NOMO-1 (cell line): ENCODE measurements at regions not wholly inside any gene's neighbourhood (a gene's known extent, or its start where the extent isn't known, plus 50 kb on each side); places are given as distances from the start of the nearest gene placed in this dataset.
A peak's percentile ranks its signal among the peaks of the same experiment; 100 is the strongest.

Source experiments
- DNase-seq, 2 experiments: peaks; one replicate each; lab custom pipeline; 2025; ENCODE audit not compliant: unreplicated experiment in 2 of 2; lab: John Stamatoyannopoulos, UW

- DNase-seq, result no peak
These were observed 349.0 kb downstream of the CTTN start for GRCh38 chr11:70747285-70747684.

- no peak for DNase-seq
These were observed 349.6 kb downstream of the CTTN start for GRCh38 chr11:70747921-70748320.

DNA sequence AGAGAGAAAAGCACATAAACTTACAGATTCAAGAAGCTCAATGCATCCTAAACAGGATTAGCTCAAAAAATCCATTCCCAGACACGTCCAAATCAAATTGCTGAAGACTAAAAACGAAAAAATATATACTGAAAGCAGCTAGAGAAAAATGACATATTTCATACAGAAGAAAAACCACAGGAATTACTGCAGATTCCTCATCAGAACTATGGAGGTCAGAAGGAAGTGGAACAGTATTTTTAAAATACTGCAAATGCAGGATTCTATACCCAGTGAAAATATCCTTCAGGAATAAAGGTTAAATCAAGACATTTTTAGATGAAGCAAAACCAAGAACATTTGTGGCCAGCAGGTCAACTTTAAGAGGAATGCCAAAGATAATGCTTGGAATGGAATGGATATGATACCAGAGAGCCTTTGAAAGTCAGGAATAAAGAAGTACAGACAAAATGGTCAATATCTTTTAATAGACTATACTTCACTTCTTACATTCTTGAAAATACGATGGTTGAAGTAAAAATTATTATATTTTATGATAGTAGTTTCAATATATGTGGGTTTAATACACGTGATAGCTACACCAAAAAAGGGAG, 352.9 kb downstream of the CTTN start:
- DNase-seq, result no peak

DNA sequence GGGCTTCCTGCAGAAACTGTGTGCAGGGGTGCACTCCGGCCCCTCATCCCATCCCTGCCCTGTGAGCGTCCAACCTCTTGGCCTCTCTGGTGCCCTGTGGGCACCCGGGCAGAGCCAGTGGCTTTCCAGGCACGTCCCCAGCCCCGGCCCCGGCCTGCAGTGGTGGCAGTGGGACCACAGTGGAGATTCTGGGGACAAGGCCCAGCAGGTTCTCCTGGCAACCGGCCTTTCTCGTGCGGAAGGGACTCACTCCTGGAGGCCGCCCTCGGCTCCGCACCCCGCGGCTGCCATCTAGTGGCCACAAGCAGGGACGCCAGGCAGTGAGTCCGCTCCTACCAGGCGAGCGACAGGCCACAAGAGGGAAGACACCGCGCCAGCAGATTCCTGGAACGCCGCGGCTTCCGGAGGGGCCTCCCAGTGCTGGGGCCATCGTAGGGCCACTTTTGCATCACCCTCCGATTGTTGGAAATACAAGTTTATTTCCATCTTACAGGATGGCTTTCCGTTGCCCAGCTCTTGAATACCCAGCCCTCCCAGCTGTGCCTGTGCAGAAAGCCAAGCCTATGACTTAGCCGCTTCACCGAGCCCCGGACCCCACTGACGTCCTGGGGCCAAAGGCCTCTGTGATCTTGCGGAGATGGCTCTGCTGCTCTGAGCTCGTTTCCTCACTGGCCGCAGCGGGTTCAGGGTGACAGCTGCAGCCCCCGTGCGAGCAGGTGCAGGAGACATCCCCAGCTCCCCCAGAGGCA, 357.3 kb downstream of the CTTN start:
- DNase-seq, result peak; percentile 37 to 42

DNA sequence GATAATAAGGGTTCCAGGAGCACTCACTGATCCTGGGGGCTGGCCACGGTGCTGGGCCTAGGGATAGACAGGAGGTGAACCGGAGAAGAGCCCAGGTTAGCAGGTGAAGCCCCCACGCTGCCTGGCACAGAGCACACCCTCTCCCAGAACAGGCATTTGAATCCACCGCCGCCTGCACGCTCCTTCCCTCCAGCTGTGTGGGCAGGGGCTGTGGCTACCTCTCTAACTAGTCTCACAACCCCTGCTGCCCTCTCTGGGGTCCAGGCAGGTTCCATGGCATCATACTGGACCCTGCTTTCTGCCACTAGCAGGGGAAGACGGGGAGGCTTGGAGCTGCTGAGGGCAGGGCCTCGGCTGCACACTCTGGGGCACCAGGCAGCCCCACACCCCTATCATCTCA, 358.0 kb downstream of the CTTN start:
- no peak for DNase-seq

DNA sequence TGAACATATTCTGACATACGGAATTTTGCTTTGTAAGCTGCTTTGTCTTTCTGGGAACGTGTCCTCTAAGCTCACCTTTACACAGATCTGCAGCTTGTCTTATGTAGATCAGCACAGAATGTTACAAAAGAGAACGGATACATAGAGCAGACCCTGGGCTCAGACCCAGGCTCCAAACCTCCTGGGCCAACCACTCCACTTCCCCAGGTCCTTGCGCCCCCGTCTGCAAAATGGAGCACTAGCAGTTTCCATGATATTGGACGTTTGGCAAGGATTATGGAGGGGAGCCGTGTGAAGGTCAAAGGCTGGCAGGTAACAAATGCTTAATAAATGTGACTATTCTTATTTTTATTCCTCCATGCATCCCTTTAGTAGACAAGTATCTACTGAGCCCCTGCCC, 358.4 kb downstream of the CTTN start:
- DNase-seq, result no peak

- DNase-seq, result no peak
These were observed 358.9 kb downstream of the CTTN start for GRCh38 chr11:70757241-70757640.

DNA sequence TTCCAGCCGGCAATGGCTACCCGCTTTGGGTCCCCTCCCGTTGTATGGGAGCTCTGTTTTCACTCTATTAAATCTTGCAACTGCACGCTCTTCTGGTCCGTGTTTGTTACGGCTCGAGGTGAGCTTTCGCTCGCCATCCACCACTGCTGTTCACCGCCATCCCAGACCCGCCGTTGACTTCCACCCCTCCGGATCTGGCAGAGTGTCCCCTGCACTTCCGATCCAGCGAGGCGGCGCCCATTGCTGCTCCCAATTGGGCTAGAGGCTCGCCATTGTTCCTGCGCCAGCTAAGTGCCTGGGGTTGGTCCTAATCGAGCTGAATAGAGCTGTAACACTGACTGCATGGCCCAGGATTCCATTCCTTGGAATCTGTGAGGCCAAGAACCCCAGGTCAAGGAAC, 359.9 kb downstream of the CTTN start:
- no peak for DNase-seq

DNA sequence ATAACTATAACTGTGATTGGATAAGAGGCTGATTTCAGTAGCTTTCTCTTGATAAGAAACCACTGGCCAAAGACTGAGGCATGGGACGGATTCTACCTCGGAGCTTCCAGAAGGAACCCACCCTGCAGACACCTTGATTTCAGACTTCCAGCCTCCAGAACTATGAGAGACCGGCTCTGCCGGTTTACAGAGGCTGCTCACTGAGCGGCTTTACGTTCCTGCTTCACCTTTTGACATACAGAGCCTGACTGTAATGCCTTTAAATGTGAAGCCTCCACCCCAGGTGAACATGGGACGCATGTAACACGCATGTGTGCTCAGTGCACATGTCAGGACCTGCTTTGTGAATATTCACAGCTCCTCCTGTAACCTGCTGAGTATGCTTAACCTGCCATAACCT, 361.5 kb downstream of the CTTN start:
- no peak for DNase-seq

GRCh38 chr11:70760416-70761020, 362.2 kb downstream of the CTTN start:
- DNase-seq, result no peak

DNA sequence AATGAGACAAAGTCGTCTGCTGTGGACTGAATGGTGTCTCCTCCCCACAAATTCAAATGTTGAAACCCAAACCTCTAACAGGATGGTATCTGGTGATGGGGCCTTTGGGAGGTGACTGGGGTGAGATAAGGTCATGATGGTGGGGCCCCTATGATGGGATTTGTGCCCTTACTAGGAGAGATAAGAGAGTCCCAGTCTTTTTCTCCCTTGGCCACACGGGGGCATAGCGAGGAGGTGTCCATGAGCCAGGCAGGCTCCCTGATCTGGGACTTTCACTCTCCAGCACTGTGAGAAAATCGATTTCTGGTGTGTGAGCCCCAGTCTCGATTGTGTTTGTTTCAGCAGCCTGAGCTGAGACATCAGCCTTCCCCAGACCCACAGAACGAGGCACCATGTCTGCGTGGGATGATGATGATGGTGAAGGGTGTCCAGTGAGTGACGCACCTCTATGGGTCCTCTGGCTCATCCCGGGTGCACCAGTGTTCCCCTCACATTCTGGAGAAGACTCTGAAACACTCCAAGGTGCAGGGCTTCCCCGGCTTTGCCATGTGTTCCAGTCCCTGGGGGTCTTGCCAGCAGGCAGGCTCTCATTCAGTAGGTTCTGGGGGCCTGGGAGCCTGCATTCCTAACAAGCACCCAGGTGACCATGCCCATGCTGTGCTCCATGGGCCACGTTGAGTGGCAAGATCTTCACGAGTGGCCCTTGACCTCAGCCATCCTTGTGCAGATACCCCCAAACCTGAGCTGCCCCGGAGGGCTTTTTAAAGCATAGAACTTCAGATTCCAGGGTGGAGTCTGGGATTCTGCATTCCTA, 363.0 kb downstream of the CTTN start:
- no peak for DNase-seq

DNA sequence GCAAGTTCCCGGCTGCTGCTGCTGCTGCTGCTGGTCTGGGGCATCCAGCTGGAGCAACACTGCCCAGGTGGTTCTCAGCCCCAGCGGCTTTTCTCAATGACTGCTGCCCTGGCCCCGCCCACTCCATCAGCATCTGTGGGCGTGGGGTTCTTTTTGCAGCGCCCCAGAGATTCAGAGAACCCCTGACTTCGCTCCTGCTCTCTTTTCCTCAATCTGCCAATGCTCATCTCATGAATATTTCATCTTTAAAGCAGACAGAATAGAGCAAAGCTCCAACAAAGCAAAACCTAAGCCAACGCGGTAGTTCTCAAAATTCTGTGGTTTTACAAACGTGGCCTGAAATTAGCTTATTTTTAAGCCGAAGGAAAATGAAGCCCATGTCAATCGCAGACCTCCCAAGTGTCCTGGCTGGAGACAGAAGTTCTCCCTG, 363.6 kb downstream of the CTTN start:
- no peak for DNase-seq

- DNase-seq, result no peak
These were observed 364.5 kb downstream of the CTTN start for GRCh38 chr11:70762810-70763209.

- no peak for DNase-seq
These were observed 365.3 kb downstream of the CTTN start for GRCh38 chr11:70763606-70764005.

- no peak for DNase-seq
These were observed 366.1 kb downstream of the CTTN start for GRCh38 chr11:70764356-70764905.

- no peak for DNase-seq
These were observed 368.6 kb downstream of the CTTN start for GRCh38 chr11:70766901-70767300.

DNA sequence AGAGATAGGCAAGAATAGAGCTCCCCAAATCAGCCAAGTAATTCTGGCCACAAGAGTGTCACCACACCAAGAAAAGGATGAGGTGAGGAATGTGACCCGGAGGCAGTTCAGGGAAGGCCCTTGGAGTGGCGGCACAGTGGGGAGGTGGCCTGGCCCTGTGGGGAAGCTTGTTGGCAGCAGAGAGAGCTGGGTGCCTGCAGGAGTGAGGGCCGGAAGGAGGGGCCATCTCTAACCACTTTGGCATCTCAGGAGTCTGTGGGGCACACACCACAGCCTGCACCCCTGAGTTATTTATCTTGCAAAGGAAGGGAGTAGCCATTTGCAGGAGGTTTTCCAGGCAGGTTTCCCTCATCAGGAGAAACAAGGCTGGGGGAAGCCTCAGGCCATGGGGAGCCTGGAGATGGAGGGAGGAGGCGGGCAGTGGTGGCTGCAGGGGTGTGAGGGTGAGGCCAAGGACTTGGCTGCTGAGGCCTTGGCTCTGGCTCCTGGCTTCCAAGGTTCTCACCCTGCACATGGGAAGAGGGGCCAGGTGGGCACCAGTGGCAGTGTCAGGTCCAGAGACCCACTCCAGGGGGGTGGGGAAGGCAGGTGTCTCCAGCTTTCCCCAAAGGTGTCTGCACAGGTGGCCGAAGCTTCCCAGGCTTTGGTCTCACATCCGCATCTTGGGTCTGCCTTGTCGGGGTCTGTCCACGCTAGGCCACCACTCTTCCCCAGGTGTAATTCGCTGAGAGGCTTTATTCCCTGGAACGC, 370.2 kb downstream of the CTTN start:
- DNase-seq, result no peak

DNA sequence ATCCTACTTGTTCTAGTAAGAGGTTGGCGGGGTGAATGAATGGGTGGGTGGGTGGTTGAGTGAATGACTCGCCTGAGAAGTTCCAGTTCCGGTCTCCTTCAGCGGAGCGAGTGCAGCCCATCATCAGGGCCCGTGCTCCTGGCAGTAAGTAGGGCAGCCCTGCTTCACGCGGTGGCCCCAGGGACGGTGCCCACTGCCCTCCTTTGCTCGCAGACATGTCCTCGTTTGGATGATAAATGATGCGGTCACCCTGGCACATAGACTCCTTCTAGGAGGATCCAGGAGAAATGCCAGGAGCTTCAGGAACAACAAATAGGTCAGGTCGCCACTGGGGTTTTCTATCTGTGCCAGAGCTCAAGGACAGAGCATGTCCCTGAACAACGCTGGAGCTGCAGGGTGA, 370.8 kb downstream of the CTTN start:
- DNase-seq, result no peak

DNA sequence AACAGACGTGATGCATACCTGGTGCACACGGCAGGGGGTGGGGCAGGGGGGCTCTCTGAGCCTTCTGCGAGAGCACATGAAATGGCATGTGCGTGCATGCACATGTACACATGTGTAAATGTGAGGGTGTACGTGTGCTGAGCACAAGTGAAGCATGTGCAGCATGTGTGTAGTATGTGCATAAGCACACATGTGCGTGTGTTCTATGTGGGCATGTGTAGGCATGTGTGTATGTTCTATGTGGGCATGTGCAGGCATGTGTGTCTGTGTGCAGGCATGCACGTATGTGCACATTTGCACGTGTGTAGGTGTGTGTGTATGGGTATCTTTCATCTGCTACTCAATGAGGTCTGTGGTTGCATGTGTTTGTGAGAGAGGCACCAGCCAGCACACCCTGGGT, 371.2 kb downstream of the CTTN start:
- no peak for DNase-seq

GRCh38 chr11:70771099-70771885, 373.0 kb downstream of the CTTN start:
- DNase-seq, result no peak
